Testis (tissue), 2 donors: ENCODE measurements at regions not wholly inside any gene's neighbourhood (a gene's known extent, or its start where the extent isn't known, plus 50 kb on each side); places are given as distances from the start of the nearest gene placed in this dataset.
"Not testable (repeated sequence)": the region's sequence is repeated elsewhere in the genome, so short reads cannot be mapped to it uniquely, and the experiment has no call there.

ENCODE experiments used
- CTCF ChIP-seq, 3 experiments: fragments of 450-650 bp in 2 of 3; fragments of 200-600 bp in 1 of 3; sonication (generic) in 1 of 3; IDR thresholded peaks; one replicate each; pipeline ENCODE4 v1.5.1; 2016 to 2019; ENCODE audit warnings: antibody characterized with exemption in 3 of 3, mild to moderate bottlenecking in 2 of 3, moderate library complexity in 1 of 3
- POLR2A ChIP-seq: fragments of 450-650 bp; IDR thresholded peaks from one replicate; pipeline ENCODE4 v1.6.1; 2017; ENCODE audit warnings: antibody characterized with exemption, mild to moderate bottlenecking, moderate library complexity

- TF ChIP-seq CTCF (IDR thresholded peaks at IDR 0.05); POLR2A: not testable (repeated sequence)
Measured at GRCh38 chr7:156347703-156348248, 292.8 kb upstream of the RNF32 start.
